Astrocyte (in vitro differentiated cells and primary cell): ENCODE measurements at regions not wholly inside any gene's neighbourhood (a gene's known extent, or its start where the extent isn't known, plus 50 kb on each side); places are given as distances from the start of the nearest gene placed in this dataset.

Source experiments
- CTCF ChIP-seq: IDR thresholded peaks from 2 replicates; pipeline ENCODE4 v1.5.1; 2011; ENCODE audit warnings: low read depth, mild to moderate bottlenecking, inconsistent platforms, low read length, moderate library complexity; ENCODE audit not compliant: insufficient read depth
- EZH2 ChIP-seq: IDR thresholded peaks from 2 replicates; pipeline ENCODE4 v1.6.1; 2012; ENCODE audit warnings: mild to moderate bottlenecking, low read length, inconsistent platforms; ENCODE audit not compliant: insufficient read depth

- TF ChIP-seq CTCF (no peak), EZH2 (no peak)
Observed at GRCh38 chr12:73585136-73585535, 952.5 kb upstream of the ATXN7L3B start.
